CD4-positive, alpha-beta T cell treated with Interleukin-17A for 1 hour (primary cell): ENCODE measurements at regions not wholly inside any gene's neighbourhood (a gene's known extent, or its start where the extent isn't known, plus 50 kb on each side); places are given as distances from the start of the nearest gene placed in this dataset.
"Not testable (repeated sequence)": the region's sequence is repeated elsewhere in the genome, so short reads cannot be mapped to it uniquely, and the experiment has no call there.

Experiments
- DNase-seq: peaks from one replicate; pipeline ENCODE4 v3.0.0-alpha.2; 2020

- no peak for DNase-seq
These were observed 287.9 kb upstream of the NR3C2 start for GRCh38 chr4:148730082-148730640.

DNA sequence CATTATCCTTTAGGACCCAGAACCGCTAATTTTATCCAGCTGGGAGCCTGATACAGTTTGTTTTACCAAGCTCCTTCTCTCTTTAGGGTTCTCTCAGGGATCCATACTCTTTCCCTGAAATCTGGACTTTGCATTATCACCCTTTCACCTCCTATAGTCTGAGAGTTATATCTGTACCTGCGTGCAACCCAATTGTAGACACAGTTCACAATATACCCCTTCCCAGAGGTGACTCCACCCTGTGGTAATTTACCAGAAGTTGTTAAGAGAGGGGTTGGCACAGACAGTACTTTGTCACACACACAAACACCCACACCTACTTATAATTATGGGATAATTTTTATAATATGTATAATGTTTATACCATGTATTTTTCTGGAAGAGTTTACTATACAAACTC lies 275.8 kb upstream of the NR3C2 start:
- DNase-seq, result no peak

GRCh38 chr4:148716431-148717052 lies 274.3 kb upstream of the NR3C2 start:
- DNase-seq, result no peak

- no peak for DNase-seq
These were observed 262.1 kb upstream of the NR3C2 start for GRCh38 chr4:148704291-148704690.

DNA sequence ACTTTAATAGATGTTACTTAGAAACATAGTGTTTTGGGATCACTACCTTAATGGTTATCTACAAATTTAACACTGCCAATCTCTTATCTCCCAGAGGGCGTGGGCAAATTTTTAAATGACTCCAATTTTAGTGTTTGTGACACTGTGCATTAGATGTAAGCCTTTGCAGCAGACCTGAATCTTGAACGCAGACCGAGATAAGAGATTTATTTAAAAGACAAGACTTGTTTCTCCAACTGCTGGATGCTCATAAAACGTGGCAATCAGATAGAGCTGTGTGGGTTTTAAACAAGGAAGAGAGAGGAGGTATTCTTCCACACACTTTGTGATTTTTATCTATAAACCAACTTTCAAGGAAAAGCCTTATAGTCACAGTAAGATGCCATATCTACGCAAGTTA lies 252.5 kb upstream of the NR3C2 start:
- no peak for DNase-seq

GRCh38 chr4:148693913-148694649 lies 251.9 kb upstream of the NR3C2 start:
- no peak for DNase-seq

- DNase-seq, result no peak
These were observed 250.0 kb upstream of the NR3C2 start for GRCh38 chr4:148692242-148692641.

GRCh38 chr4:148686449-148686848 lies 244.2 kb upstream of the NR3C2 start:
- DNase-seq, result no peak

DNA sequence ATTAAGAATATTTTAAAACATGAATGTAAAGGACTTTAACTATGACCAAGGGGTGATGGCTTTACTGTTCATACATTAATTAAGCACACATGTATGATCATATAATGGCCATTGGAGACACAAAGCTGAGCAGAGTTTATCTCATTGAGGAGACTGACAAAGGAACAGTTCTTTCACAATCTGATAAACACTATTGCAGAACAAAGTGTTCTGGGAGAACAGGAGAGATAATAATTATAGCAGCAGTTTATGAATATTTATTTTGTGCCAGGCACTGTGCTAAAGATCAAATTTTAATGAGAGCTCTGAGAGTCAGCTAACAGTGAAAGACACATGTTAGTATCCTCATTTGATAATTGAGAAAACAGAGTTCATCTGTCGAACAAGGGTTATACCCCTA lies 242.4 kb upstream of the NR3C2 start:
- DNase-seq, result no peak

DNA sequence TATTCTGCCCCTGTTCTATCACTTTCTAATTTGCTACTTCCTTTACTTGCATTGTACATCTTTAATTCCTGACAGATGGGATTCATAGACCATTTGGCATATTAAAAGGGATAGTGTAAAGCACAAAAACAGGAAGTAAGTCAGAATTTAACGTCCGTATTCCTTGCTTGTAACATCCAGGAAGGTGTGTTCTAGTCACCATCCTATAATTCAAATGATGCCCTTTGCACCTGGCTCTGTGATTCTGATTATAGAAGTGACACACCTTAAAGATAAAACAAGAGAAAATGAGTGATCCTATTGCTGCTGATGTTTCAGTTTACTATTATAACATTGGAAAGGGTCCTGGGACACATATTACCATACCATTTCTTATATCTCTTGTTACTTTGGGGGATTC lies 238.7 kb upstream of the NR3C2 start:
- DNase-seq, result no peak

- DNase-seq, result no peak
These were observed 234.1 kb upstream of the NR3C2 start for GRCh38 chr4:148676344-148676743.

- DNase-seq, result no peak
These were observed 232.7 kb upstream of the NR3C2 start for GRCh38 chr4:148674876-148675275.

GRCh38 chr4:148664636-148665035 lies 222.4 kb upstream of the NR3C2 start:
- no peak for DNase-seq

DNA sequence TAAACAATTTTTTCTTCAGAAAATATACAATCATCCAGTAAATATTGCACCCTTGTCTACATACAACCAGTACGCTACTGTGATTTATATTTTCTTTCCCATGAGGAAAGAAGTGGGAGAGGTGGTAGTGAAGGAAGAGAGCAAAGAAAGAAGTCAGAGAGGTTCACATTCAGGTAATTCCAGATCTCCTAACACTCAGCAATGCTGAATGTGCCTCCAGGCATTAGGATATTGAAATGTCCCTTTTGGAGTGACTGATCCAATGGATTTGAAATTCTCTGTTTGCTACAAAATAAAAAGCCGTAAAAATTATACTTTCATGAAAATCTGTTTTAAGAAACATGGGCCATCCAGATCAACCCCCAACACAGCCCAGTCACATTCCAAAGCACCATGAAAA lies 211.9 kb upstream of the NR3C2 start:
- DNase-seq, result no peak

DNA sequence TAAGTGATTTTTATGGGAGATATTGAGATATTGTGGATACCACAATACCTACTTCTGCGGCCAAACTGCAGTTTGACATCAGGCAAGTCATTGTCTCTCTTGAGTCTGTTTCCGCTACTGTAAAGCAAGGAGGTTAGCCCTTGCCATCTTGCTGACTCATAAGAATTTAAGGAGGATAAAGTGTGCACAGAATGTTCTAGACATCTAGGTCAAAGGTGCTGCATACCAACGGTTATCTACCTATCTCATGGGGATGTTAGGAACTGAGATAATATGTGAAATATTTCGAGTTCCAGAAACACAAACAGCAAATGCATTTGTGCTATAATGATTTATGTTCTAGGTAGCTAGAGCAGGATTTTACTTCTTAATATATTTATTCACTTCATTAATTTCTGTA lies 211.5 kb upstream of the NR3C2 start:
- no peak for DNase-seq

DNA sequence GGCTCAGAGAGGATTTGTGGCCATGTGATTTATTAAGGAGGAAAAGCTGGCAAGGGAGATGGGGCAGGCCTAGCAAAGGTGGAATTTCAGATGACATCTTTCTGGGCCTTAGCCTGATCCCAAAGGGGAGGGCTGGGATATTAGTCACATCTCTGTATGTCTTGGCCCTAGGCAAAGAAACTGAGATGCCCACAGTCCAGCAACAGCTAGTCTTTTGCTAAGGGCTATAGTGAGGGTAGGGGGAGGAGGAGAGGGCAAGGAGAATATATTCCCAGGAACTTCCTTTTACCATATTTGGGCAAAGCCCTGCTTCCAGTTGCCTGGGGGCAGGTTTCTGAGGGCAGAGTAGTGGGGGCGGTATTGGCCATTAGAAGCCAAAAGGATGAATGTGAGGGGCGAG lies 209.8 kb upstream of the NR3C2 start:
- no peak for DNase-seq

DNA sequence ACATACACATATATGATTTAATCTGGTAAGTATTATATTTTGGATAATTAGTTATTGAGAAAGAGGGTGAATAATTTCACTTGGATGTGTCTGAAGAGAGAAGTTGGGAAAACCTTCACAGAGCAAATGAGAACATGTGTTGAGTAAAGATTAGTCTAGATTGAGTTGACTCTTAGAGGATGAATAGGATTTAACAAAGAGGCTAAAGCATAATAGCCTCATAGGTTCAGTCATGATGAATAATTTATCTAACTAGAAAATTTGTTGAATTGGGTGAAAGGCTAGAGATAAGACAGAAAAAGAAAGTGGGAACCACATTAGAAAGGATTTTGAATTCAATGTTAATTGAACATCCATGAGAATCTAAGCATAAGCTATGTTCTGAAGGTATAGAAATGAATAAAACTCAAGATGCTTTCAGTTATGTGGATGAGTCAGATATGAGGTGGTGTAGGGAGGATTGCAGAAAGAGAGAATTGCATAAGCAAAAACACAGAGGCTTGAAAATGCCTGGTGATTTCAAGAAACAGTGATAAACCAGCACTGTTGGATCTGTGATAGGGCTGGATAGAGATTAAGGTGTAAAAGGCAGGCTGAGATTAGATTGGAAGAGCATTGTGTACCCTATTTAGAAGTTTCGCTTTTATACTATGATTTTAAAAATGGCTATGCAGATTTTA lies 207.6 kb upstream of the NR3C2 start:
- no peak for DNase-seq

- DNase-seq, result no peak
These were observed 201.6 kb upstream of the NR3C2 start for GRCh38 chr4:148643851-148644250.

GRCh38 chr4:148642907-148643306 lies 200.7 kb upstream of the NR3C2 start:
- DNase-seq, result no peak

- not testable (repeated sequence) for DNase-seq
These were observed 195.9 kb upstream of the NR3C2 start for GRCh38 chr4:148638079-148638478.

- DNase-seq, result not testable (repeated sequence)
These were observed 195.2 kb upstream of the NR3C2 start for GRCh38 chr4:148637453-148637852.

DNA sequence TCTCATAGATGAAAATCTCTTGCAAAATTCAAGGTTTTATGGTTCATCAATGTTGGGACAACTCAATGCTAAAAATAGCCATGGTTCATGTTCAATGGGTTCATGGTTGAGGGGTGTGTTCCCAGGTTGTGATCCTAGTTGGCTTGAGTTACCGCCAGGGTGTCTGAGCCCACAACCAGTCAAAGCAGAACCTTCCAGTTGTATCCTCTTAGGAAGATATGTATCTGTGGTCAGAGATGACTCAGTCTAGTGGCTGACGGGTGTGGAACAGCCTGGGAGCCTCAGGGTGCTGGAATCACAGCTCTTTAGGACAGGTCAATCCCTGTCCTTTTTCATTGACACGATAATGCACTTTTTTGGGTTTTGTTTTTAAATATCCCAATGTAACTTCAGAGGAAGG lies 192.3 kb upstream of the NR3C2 start:
- DNase-seq, result no peak

DNA sequence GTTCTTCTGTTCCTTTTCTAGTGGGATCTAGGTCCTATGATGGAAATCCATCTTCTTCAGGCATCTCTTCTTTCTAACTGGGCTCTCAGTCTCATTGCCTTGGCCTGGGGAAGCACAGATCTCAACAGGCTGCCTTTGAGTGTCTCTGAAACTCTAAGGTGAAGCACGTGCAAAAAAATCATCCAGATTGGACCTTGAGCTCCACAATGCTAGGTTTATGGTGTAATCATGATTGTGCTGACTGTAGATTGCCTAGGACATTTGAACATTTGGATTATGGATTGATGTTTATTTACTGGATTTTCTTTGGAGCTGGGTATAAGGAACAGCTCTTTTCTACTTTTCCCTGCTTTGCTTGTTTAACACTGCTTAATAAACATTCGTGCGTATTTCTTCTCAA lies 191.5 kb upstream of the NR3C2 start:
- DNase-seq, result no peak

DNA sequence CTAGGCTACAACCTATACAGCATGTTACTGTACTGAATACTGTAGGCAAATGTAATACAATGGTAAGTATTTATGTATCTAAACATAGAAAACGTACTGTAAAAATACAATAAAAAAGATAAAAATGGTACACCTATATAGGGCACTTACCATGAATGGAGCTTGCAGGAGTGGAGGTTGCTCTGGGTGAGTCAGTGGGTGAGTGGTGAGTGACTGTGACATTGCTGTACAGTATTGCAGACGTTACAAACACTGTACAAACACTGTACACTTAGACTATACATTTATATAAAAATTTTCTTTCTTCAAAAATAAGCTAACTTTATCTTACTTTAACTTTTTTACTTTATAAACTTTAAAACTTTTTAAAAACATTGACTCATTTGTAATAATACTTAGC lies 190.3 kb upstream of the NR3C2 start:
- no peak for DNase-seq
